Kidney (tissue), 13 donors: ENCODE measurements at regions not wholly inside any gene's neighbourhood (a gene's known extent, or its start where the extent isn't known, plus 50 kb on each side); places are given as distances from the start of the nearest gene placed in this dataset.
"Not testable (repeated sequence)": the region's sequence is repeated elsewhere in the genome, so short reads cannot be mapped to it uniquely, and the experiment has no call there.

Experiments used
- DNase-seq, 5 donors: peaks; one replicate each; pipeline ENCODE4 v3.0.0-alpha.2; 2013 to 2020
- FAIRE-seq: peaks from 2 replicates; lab custom pipeline; 2012; peaks lifted over from hg19 to GRCh38; lab: Jason Lieb, UNC
- H3K27ac ChIP-seq, 2 donors: one replicate each; pipeline ENCODE4 v1.7.0; 2013; ENCODE audit warnings: low read depth in 2 of 2, low read length in 2 of 2, inconsistent platforms in 1 of 2
- H3K27me3 ChIP-seq: one replicate; pipeline ENCODE4 v1.7.1; 2013; ENCODE audit warnings: low read length, inconsistent platforms; ENCODE audit not compliant: control insufficient read depth, insufficient read depth
- H3K36me3 ChIP-seq, 3 donors: one replicate each; pipeline versions ENCODE4 v1.7.0 to v1.7.1; 2013; ENCODE audit warnings: low read length in 3 of 3, control low read depth in 1 of 3, inconsistent platforms in 1 of 3; ENCODE audit not compliant: insufficient read depth in 3 of 3, control insufficient read depth in 2 of 3
- H3K4me1 ChIP-seq, 3 donors: one replicate each; pipeline versions ENCODE4 v1.7.0 to v1.7.1; 2013; ENCODE audit warnings: low read length in 3 of 3, inconsistent platforms in 1 of 3, low read depth in 1 of 3; ENCODE audit not compliant: control insufficient read depth in 2 of 3, insufficient read depth in 2 of 3
- H3K4me3 ChIP-seq, 3 donors: one replicate each; pipeline versions ENCODE4 v1.7.0 to v1.8.1; 2013; ENCODE audit warnings: low read length in 3 of 3, control low read depth in 1 of 3, inconsistent platforms in 1 of 3
- H3K9ac ChIP-seq, 3 donors: one replicate each; pipeline versions ENCODE4 v1.7.0 to v1.7.1; 2013; ENCODE audit warnings: low read length in 3 of 3, control low read depth in 1 of 3, inconsistent platforms in 1 of 3
- H3K9me3 ChIP-seq, 3 donors: one replicate each; pipeline versions ENCODE4 v1.7.0 to v1.7.1; 2013; ENCODE audit warnings: low read length in 3 of 3, control low read depth in 1 of 3, inconsistent platforms in 1 of 3; ENCODE audit not compliant: control insufficient read depth in 2 of 3, insufficient read depth in 1 of 3
- intact Hi-C: fragments of 100-400 bp; cut with DNase I; formaldehyde crosslinking; loops from one replicate; pipeline ENCODE4 v1.11.1; 2022
- TF ChIP-seq, protein P1 (sequence below): IDR thresholded peaks from 3 replicates; pipeline ENCODE4 v1.5.1; 2012; ENCODE audit warnings: mild to moderate bottlenecking, moderate library complexity, borderline replicate concordance; ENCODE audit not compliant: insufficient read depth; ENCODE audit errors: extremely low read depth
- donor health status: control.
- donor health status: control.
- donor health status: control.
- donor health status: control.
- donor health status: control.
- donor health status: DM: yes; HTN: yes; CAD: no.
- donor health status: Normal renal cell carcinoma (clear cell type).

DNA sequence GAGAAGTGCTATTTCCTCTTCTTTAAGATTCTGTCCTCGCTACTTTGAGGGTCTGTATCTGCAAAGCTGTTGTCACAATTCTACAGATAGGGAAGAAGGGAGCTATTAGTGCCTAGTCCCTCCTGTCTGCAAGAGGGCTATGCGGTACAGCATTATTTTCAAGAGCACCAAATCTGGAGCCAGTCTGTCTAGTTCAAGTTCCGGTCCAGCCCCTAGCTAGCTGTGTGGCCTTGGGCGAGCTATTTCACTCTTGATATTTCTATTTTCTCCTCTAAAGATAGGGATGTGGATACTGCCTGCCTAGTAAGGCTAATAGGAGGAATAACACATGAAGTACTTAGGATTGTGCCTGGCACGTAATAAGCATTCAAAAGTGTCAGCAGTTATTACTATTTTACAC lies 272.4 kb downstream of the KCNE4 start:
- intact Hi-C loops, result no loop called here
- FAIRE-seq, result no peak
- TF ChIP-seq, protein P1, sequence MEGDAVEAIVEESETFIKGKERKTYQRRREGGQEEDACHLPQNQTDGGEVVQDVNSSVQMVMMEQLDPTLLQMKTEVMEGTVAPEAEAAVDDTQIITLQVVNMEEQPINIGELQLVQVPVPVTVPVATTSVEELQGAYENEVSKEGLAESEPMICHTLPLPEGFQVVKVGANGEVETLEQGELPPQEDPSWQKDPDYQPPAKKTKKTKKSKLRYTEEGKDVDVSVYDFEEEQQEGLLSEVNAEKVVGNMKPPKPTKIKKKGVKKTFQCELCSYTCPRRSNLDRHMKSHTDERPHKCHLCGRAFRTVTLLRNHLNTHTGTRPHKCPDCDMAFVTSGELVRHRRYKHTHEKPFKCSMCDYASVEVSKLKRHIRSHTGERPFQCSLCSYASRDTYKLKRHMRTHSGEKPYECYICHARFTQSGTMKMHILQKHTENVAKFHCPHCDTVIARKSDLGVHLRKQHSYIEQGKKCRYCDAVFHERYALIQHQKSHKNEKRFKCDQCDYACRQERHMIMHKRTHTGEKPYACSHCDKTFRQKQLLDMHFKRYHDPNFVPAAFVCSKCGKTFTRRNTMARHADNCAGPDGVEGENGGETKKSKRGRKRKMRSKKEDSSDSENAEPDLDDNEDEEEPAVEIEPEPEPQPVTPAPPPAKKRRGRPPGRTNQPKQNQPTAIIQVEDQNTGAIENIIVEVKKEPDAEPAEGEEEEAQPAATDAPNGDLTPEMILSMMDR, result no peak

DNA sequence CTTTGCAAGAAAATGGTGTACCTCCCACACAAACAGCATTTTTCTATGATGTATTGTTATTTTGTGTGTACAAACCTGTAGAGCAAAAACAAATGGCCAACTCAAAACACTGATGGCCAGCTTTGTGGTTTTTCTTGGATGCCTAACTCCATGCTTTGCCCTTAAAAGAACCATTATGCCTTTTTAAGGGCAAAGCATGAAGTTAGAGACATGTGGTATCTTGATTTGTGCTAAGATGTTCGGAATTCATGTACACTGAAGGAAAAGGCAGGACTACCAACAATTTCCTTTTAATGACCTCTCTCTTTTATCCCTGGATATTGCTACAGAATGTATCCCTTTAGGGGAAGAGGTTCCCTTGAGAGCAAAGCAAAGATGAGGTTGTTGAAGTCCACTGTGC lies 273.6 kb downstream of the SCG2 start:
- no peak overlapping the region for H3K9ac ChIP-seq
- intact Hi-C loops, result no loop called here
- no peak overlapping the region for H3K27ac ChIP-seq
- TF ChIP-seq, protein P1, result no peak
- FAIRE-seq (no peak), DNase-seq (no peak)
- H3K36me3 ChIP-seq, result no peaks in the 10 kb centered on the region
- no peaks in the 10 kb centered on the region for H3K4me1 ChIP-seq
- no peaks in the 10 kb centered on the region for H3K27me3 ChIP-seq
- no peak overlapping the region for H3K4me3 ChIP-seq
- H3K9me3 ChIP-seq, result no peaks in the 10 kb centered on the region

More for the DNA sequence above, 272.4 kb downstream of the KCNE4 start:
- Histone ChIP-seq H3K9ac (no peak overlapping the region), H3K4me1 (no peaks in the 10 kb centered on the region), H3K36me3 (no peaks in the 10 kb centered on the region), H3K9me3 (no peaks in the 10 kb centered on the region), H3K27me3 (no peaks in the 10 kb centered on the region), H3K4me3 (no peak overlapping the region), H3K27ac (no peak overlapping the region)
- DNase-seq, result no peak

DNA sequence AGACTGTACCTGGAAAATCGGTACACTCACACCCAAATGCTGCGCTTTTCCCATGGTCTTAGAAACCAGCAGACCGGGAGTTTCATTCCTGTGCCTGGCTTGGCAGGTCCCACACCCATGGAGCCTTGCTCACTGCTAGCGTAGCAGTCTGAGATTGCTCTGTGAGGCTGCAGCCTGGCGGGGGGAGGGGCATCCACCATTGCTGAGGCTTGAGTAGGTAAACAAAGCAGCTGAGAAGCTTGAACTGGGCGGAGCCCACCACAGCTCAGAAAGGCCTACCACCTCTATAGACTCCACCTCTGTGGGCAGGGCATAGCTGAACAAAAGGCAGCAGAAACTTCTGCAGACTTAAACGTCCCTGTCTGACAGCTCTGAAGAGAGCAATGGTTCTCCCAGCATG lies 271.4 kb downstream of the SCG2 start:
- H3K27ac ChIP-seq, H3K36me3 ChIP-seq, H3K9me3 ChIP-seq, H3K4me1 ChIP-seq, H3K9ac ChIP-seq, DNase-seq, H3K4me3 ChIP-seq, H3K27me3 ChIP-seq, FAIRE-seq, intact Hi-C loops: not testable (repeated sequence)

DNA sequence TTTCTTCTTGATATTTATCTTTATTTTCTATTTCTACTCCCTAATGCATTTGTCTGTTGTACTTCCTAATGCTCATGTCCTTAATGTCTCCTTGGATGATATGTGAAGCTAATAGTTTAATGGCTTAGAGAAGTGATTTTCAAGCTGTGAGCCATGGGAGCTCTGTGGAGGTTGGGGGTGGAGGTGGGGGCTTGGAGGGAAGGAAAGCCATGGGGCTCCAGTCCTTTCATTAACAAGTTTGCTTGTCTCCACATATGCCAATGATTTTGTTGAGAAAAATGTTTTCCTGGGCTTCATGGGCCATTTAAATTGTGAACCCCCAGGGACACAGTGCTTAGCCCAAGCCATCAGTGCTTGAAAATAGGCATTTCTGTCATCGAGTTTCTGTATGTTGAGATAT lies 264.1 kb downstream of the SCG2 start:
- no peak for DNase-seq
- H3K27ac ChIP-seq, result no peak overlapping the region

More for the DNA sequence above, 264.1 kb downstream of the SCG2 start:
- intact Hi-C loops, result no loop called here
- H3K27me3 ChIP-seq, result no peaks in the 10 kb centered on the region
- H3K4me1 ChIP-seq, result no peaks in the 10 kb centered on the region
- no peak overlapping the region for H3K9ac ChIP-seq
- no peaks in the 10 kb centered on the region for H3K36me3 ChIP-seq
- TF ChIP-seq, protein P1, result no peak
- no peak for FAIRE-seq
- no peaks in the 10 kb centered on the region for H3K9me3 ChIP-seq
- no peak overlapping the region for H3K4me3 ChIP-seq
